Natural killer cell (primary cell): ENCODE measurements at regions not wholly inside any gene's neighbourhood (a gene's known extent, or its start where the extent isn't known, plus 50 kb on each side); places are given as distances from the start of the nearest gene placed in this dataset.

Experiments
- ATAC-seq, 3 donors: fragments of 150-1000 bp in 2 of 3; fragments of 200-7000 bp in 1 of 3; cut with Tn5 transposase; 1 replicate in 1 of 3; 2 replicates in 2 of 3; pipeline ENCODE4 v1.10.0; 2021; ENCODE audit warnings: mild to moderate bottlenecking in 2 of 3, moderate library complexity in 2 of 3
- DNase-seq, 2 donors: peaks; one replicate each; pipeline versions ENCODE4 v3.0.0 to v3.0.0-alpha.2; 2013 to 2021; ENCODE audit warnings: mixed read lengths in 1 of 2
- H3K27ac ChIP-seq: one replicate; pipeline ENCODE4 v1.5.1; 2013; ENCODE audit warnings: mild to moderate bottlenecking, low read length
- H3K27me3 ChIP-seq: one replicate; pipeline ENCODE4 v1.6.1; 2013; ENCODE audit warnings: low read length; ENCODE audit not compliant: control insufficient read depth, insufficient read depth
- H3K36me3 ChIP-seq: one replicate; pipeline ENCODE4 v1.6.1; 2013; ENCODE audit warnings: low read length; ENCODE audit not compliant: control insufficient read depth, insufficient read depth
- H3K4me1 ChIP-seq: one replicate; pipeline ENCODE4 v1.6.1; 2013; ENCODE audit warnings: low read length; ENCODE audit not compliant: control insufficient read depth, insufficient read depth
- H3K4me3 ChIP-seq: one replicate; pipeline ENCODE4 v1.5.1; 2013; ENCODE audit warnings: low read length
- H3K9me3 ChIP-seq: one replicate; pipeline ENCODE4 v1.6.1; 2013; ENCODE audit warnings: low read length; ENCODE audit not compliant: control insufficient read depth, insufficient read depth
- H3K27ac Mint-ChIP-seq, 2 donors: one replicate each; pipeline ENCODE4 v1.8.0; 2022; ENCODE audit warnings: mild to moderate bottlenecking in 2 of 2, mixed read lengths in 2 of 2, moderate library complexity in 1 of 2
- H3K27me3 Mint-ChIP-seq, 2 donors: one replicate each; pipeline ENCODE4 v1.8.0; 2022; ENCODE audit warnings: low read depth in 2 of 2, mixed read lengths in 2 of 2
- H3K36me3 Mint-ChIP-seq: one replicate; pipeline ENCODE4 v1.8.0; 2022; ENCODE audit warnings: mixed read lengths
- H3K4me1 Mint-ChIP-seq, 2 donors: one replicate each; pipeline ENCODE4 v1.8.0; 2022; ENCODE audit warnings: mixed read lengths in 2 of 2
- H3K4me3 Mint-ChIP-seq: one replicate; pipeline ENCODE4 v1.8.0; 2022; ENCODE audit warnings: mild to moderate bottlenecking, moderate library complexity, mixed read lengths
- H3K9me3 Mint-ChIP-seq, 2 donors: one replicate each; pipeline ENCODE4 v1.8.0; 2022; ENCODE audit warnings: mixed read lengths in 2 of 2
- WGBS: methylation state at CpG from one replicate; pipeline ENCODE4 v1.1.7; 2013; ENCODE audit warnings: missing lambda C conversion rate; ENCODE audit not compliant: insufficient coverage; 5-methylcytosine and 5-hydroxymethylcytosine counted together
- intact Hi-C: fragments of 100-400 bp; cut with micrococcal nuclease; formaldehyde crosslinking; loops from one replicate; pipeline ENCODE4 v1.14.2; 2022
- TF ChIP-seq, protein P1 (sequence below): fragments of 200-600 bp; IDR thresholded peaks from one replicate; pipeline ENCODE4 v1.8.0; 2022; ENCODE audit warnings: antibody characterized with exemption

DNA sequence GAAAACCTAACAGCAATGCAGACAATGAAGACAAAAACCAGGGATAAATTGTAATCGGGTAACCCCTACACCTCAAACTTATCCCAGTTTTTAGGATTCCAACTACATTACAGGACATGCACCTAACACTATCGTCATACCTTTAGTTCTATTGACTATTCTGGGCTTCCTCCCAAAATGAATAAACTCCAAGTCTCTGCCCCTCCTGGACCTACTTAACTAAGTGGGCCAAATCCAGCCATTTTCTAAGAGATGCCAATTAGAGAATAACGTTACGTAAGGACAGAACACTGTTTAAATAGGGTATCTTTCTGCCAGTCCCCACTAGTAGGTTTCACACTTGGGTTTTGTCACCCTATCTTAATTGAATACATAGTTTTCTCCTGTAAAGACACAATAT lies 253.1 kb upstream of the MKLN1 start:
- Histone ChIP-seq H3K4me1 (peaks cover 11% of the 10 kb centered on the region), H3K27me3 (no peaks in the 10 kb centered on the region), H3K27ac (no peak overlapping the region), H3K4me3 (no peak overlapping the region), H3K9me3 (no peaks in the 10 kb centered on the region), H3K36me3 (peaks cover 7% of the 10 kb centered on the region)
- intact Hi-C loops: loop anchor here (5.0 to 10.0 kb wide), 2 partner anchors 33 to 350 kb away; no protein-coding TSS in a partner anchor
- Mint-ChIP-seq H3K4me3 (peak overlapping the region; percentile 55), H3K27ac (peak overlapping the region in 1 of 2 donors; percentile 72), H3K27me3 (no peaks in the 10 kb centered on the region), H3K4me1 (peaks cover under 1 to 52% of the 10 kb centered on the region in 2 donors), H3K9me3 (no peaks in the 10 kb centered on the region), H3K36me3 (no peaks in the 10 kb centered on the region)
- no peak for DNase-seq
- 93% methylated on average over 4 of the region's 4 CpGs for WGBS
- no peak for ATAC-seq
- TF ChIP-seq, protein P1, sequence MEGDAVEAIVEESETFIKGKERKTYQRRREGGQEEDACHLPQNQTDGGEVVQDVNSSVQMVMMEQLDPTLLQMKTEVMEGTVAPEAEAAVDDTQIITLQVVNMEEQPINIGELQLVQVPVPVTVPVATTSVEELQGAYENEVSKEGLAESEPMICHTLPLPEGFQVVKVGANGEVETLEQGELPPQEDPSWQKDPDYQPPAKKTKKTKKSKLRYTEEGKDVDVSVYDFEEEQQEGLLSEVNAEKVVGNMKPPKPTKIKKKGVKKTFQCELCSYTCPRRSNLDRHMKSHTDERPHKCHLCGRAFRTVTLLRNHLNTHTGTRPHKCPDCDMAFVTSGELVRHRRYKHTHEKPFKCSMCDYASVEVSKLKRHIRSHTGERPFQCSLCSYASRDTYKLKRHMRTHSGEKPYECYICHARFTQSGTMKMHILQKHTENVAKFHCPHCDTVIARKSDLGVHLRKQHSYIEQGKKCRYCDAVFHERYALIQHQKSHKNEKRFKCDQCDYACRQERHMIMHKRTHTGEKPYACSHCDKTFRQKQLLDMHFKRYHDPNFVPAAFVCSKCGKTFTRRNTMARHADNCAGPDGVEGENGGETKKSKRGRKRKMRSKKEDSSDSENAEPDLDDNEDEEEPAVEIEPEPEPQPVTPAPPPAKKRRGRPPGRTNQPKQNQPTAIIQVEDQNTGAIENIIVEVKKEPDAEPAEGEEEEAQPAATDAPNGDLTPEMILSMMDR: no peak

DNA sequence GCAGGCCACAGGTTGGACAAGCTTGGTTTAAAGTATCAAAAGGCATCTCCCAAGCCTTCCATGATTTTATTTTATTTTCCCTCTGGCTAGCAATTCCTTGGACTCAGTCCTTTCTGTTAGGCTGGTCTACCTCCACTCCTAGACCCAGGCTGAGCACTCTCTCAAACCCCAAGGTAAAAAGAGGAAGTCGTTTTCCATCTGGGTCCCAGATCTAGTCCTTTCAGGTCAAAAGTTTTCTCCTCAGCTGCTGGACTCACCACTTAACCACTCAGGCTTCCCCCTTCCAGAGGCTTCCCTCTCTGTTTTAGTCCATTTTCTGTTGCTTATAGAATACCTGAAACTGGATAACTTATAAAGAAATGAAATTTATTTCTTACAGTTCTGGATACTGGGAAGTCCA lies 252.3 kb upstream of the MKLN1 start:
- ATAC-seq (no peak), DNase-seq (no peak)
- H3K27ac ChIP-seq: no peak overlapping the region
- peaks cover 11% of the 10 kb centered on the region for H3K4me1 ChIP-seq
- TF ChIP-seq, protein P1: no peak
- H3K9me3 ChIP-seq: no peaks in the 10 kb centered on the region
- H3K36me3 ChIP-seq: peaks cover 7% of the 10 kb centered on the region
- H3K9me3 Mint-ChIP-seq: no peaks in the 10 kb centered on the region
- peaks cover 0 to 52% of the 10 kb centered on the region in 2 donors for H3K4me1 Mint-ChIP-seq
- no peaks in the 10 kb centered on the region for H3K36me3 Mint-ChIP-seq
- H3K4me3 ChIP-seq: no peak overlapping the region
- H3K27me3 ChIP-seq: no peaks in the 10 kb centered on the region
- 22% methylated on average over 1 of the region's 1 CpG for WGBS
- no peaks in the 10 kb centered on the region for H3K27me3 Mint-ChIP-seq
- peak overlapping the region; percentile 55 for H3K4me3 Mint-ChIP-seq
- intact Hi-C loops: loop anchor here (10.0 kb wide), 1 partner anchor 349 kb away; no protein-coding TSS in a partner anchor
- H3K27ac Mint-ChIP-seq: peak overlapping the region in 1 of 2 donors; percentile 78

DNA sequence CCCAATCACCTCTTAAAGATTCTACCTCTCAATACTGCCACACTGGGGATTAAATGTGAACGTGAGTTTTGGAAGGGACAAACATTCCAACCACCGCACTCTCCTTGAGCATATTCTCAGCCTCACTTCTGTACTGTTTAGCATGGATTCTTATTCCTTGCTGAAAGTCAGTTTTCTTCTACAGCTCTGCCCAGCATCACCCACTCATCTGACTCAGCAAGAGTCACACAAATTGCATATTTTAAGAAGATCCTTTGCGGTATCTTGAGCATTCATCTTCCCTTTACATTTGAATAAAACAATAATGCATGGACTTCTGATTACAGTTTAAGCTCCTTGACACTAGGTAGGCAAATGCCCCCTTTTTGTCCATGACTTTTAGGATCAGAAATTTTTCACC lies 251.6 kb upstream of the MKLN1 start:
- H3K36me3 ChIP-seq: peaks cover 7% of the 10 kb centered on the region
- TF ChIP-seq, protein P1: no peak
- Mint-ChIP-seq H3K9me3 (no peaks in the 10 kb centered on the region), H3K27me3 (no peaks in the 10 kb centered on the region), H3K27ac (peak overlapping the region in 1 of 2 donors; percentile 78), H3K4me3 (peak overlapping the region; percentile 49), H3K4me1 (peaks cover 0 to 52% of the 10 kb centered on the region in 2 donors), H3K36me3 (no peaks in the 10 kb centered on the region)
- no peak overlapping the region for H3K27ac ChIP-seq
- DNase-seq (no peak), ATAC-seq (no peak)
- H3K4me1 ChIP-seq: peaks cover 11% of the 10 kb centered on the region
- no peak overlapping the region for H3K4me3 ChIP-seq
- WGBS: 81% methylated on average over 3 of the region's 3 CpGs
- no peaks in the 10 kb centered on the region for H3K9me3 ChIP-seq
- no peaks in the 10 kb centered on the region for H3K27me3 ChIP-seq
- intact Hi-C loops: loop anchor here (10.0 kb wide), 1 partner anchor 349 kb away; no protein-coding TSS in a partner anchor

DNA sequence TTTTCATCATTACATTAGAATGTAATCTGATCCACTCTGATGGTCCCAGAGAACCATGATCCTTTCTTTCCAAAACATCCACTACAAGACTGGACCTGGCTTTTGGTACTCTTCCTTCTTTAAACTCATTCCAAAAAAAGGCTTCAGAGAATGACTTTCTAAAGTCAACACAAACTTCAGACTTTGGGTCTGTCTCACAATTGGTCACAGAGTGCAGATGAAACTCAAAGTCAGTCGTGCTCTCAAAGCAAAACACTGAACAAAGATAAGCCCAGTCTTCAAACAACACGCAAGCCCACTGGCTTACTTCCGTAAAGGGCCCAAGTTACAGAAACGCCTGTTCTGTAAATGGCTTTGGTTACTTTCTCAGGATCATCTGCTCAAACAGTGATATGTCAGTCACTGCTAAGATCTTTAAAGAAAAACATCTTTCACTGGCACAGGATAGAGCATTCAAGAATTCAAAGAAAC lies 250.9 kb upstream of the MKLN1 start:
- H3K27me3 Mint-ChIP-seq: no peaks in the 10 kb centered on the region
- intact Hi-C loops: loop anchor here (10.0 kb wide), 1 partner anchor 348 kb away; no protein-coding TSS in a partner anchor
- Histone ChIP-seq H3K9me3 (no peaks in the 10 kb centered on the region), H3K4me3 (no peak overlapping the region), H3K4me1 (peaks cover 10% of the 10 kb centered on the region), H3K27ac (no peak overlapping the region), H3K27me3 (no peaks in the 10 kb centered on the region), H3K36me3 (peaks cover 7% of the 10 kb centered on the region)
- ATAC-seq (no peak), DNase-seq (no peak)
- H3K27ac Mint-ChIP-seq: peak overlapping the region in 1 of 2 donors; percentile 78
- TF ChIP-seq, protein P1: no peak
- peak overlapping the region; percentile 40 for H3K4me3 Mint-ChIP-seq
- WGBS: 95% methylated on average over 4 of the region's 4 CpGs
- H3K9me3 Mint-ChIP-seq: no peaks in the 10 kb centered on the region
- H3K36me3 Mint-ChIP-seq: no peaks in the 10 kb centered on the region
- H3K4me1 Mint-ChIP-seq: peaks cover under 1 to 51% of the 10 kb centered on the region in 2 donors
